HG03571 (cell line): ENCODE measurements at regions not wholly inside any gene's neighbourhood (a gene's known extent, or its start where the extent isn't known, plus 50 kb on each side); places are given as distances from the start of the nearest gene placed in this dataset.

ENCODE experiments used
- ATAC-seq: cut with Tn5 transposase; IDR thresholded peaks from one replicate; pipeline ENCODE4 v1.9.1; 2021; ENCODE audit not compliant: unreplicated experiment

- ATAC-seq, result no peak
Measured at GRCh38 chr16:85288869-85289660, 176.8 kb upstream of the CIBAR2 start.

- ATAC-seq, result no peak
Measured at GRCh38 chr16:85289760-85290625, 177.7 kb upstream of the CIBAR2 start.

DNA sequence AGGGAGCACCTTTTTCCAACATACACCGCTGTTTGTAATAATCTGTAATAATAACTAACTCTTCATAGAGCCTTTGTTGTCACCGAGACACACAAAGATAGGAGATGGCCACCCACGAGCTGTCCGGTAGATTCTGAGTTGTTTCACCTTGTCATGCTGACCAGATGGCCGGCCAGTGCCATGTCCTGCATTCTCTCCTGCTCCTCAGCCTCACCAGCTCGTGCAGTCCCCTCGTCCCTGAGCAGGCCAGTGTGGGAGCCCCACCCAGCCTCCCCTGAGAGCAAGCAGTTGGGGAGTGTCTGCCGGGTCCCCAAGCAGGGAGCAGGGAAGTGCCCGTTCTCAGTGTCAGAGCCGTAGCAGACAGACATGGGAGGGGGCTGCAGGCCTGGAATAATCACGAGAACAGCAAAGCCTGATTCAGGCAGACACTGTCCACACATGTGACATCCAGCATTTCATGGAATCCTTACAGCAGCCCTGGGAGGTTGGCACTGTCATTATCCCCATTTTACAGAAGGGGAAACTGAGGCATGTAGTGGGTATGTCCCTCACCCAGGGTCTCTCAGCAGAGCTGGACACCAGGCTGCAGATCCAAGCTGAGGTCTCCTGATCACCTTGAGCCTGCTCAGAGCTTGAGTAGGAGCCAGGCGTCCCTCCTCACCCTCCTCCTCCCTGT is 178.5 kb upstream of the CIBAR2 start:
- ATAC-seq, result no peak

DNA sequence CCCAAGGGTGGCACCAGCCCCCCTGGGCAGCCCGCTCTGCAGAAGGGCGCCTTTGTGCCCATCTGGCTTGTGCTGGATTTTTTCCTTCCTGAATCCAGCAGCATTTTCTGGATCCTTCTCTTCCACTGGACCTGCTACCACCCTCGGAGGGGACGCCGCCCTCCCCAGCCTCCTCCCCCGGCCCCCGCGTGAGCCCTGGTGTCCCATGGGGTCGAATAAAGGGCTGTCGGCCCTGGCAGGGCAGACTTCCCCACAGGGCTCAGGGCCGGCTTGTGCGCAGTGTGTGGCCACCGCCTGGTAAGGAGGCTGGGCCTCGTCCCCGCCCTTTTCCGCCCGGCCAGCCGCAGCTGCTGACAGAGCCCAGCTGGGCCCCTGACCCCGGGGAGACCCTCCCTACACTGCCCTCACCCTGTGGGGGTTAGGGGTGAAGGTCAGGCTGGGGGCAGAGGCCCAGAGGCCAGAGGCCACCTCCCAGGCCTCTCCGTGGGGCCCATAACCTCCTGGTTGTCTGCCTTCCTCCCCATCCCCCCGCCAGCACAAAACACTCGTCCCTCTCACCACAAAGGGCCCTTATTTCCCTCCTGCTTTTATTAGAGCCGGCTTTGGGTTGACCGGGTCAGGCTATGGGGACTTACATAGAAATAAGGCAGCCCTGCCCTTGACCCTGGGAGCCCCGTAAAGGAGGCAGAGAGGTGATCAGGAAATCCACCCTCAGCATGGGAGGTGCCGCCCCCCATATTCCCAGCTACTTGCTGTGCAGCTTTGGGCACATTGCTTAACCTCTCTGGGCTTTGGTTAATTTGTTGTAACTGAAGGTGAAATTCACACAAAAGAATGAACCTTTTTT is 179.3 kb upstream of the CIBAR2 start:
- ATAC-seq, result no peak

DNA sequence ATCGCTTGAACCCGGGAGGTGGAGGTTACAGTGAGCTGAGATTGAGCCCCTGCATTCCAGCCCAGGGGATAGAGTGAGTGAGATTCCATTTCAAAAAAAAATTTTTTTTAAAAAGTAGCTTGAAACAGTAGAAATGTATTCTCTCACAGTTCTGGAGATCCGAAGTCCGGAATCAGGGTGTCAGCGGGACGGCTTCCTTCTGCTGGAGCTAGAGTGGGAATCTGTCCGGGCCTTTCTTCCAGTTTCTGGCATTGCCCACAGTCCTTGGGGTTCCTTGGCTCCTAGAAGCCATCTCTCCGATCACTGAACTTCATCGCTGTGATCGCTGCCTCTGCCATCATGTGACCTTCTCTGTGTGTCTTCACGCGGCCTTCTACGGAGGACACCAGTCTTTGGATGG is 181.2 kb upstream of the CIBAR2 start:
- no peak for ATAC-seq

- ATAC-seq, result no peak
Measured at GRCh38 chr16:85293904-85294642, 181.8 kb upstream of the CIBAR2 start.

- no peak for ATAC-seq
Measured at GRCh38 chr16:85294810-85295508, 182.7 kb upstream of the CIBAR2 start.

GRCh38 chr16:85296859-85297660 is 184.8 kb upstream of the CIBAR2 start:
- no peak for ATAC-seq

DNA sequence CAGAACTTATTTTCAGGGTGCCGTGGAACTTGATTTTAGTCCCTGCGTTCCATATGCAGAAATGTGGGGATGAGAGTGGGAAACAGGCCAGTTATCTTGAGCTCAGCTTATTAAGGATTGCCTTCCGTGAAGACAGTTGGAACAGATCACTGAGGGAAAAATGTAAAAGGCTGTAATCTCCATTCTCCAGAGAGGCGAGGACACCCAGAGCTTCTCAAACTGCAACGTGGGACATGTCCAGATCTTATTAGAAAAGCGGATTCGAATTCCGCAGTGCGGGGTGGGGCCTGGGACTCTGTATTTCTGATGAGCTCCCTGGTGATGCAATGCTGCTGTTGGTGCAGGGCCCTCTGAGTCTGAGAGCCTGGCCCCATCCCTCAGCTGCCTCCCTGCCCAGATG is 185.6 kb upstream of the CIBAR2 start:
- ATAC-seq, result no peak

DNA sequence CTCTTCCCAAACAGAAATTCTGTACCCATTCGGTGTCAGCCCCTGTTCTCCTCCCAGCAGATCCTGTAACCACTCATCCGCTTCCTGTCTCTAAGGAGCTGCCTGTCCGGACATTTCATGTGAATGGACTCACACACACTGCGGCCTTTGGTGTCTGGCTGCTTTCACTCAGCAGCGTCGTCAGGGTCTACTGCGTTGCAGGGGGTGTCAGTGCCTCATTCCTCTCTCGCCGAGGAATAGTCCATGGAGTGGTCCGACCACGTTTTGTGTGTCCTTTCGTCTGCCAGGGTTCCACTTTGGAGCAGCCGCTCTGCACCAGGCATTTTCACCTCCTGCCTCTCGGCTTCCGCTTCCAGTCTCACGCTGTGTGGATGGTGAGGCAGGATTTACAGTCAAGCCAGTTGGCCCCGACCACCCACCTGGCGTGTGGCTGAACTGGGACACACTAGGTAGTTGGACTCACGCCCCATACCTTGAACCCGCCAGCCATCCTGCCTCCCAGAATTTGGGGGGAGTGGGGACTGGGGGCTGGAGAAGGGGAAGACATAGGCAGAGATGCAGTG is 188.2 kb upstream of the CIBAR2 start:
- no peak for ATAC-seq

- ATAC-seq, result no peak
Measured at GRCh38 chr16:85301231-85301630, 189.0 kb upstream of the CIBAR2 start.

DNA sequence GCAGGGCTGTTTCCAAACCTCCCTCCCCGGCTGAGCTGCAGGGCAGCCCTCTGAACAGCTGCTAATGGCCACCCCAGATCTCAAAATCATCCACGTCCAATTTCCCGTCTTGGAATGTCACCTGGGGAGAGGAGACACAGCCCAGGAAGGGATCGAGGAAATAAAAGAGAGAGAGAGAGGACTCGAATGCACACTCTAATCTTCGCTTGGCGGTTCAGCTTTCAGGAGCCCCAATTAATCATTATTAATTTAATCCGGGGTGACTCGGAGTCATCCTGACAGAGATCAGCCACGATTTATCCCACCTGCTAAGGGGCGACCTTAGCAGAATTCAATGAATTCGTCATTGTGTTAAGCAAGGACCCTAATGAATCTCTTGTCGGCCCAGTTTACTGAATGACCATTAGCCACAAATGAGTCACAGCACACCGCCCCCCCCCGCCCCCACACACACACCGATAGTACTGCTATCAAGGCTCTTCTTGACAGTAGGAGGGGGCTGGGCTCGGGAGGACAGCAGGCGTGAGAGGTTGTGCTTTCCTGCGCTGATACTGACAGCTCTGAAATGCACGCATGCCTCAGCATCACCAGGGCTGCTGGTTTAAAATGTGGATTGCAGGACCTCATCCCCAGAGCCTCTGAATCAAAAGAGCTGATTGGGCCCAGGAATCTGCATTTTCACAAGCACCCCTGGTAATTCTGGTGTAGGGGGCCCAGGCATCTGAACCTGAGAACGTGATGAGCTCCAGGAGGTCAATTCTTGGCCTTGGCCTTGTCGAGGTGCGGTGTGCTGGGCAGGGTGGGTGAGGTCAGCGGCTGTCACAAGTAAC is 190.0 kb upstream of the CIBAR2 start:
- ATAC-seq, result no peak

GRCh38 chr16:85302848-85303353 is 190.6 kb upstream of the CIBAR2 start:
- no peak for ATAC-seq

DNA sequence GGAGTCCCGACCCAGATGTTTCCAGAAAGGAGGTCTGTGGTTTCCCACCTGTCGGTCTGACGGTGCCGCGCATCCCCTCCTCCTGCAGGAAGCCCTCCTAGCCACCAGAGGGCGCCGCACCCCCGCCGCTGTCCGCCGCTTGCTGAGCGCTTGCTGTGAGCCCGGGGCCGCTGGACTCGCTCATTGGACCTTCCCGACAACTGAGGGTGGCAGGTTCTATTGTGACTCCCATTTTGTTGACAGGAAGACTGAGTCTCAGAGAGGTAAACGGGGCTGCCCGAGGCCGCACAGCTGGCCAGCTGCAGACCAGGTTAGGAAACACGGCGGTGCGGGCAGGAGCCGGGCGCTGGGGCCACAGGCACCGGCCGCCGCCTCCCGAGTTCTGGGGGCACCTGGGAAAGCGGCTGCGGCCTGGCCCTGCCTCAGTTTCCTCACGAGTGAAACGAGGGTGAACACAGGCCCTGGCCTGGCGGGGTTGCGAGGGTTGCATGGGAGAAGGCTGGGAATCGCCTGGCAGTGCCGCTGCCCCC is 191.1 kb upstream of the CIBAR2 start:
- ATAC-seq, result no peak

DNA sequence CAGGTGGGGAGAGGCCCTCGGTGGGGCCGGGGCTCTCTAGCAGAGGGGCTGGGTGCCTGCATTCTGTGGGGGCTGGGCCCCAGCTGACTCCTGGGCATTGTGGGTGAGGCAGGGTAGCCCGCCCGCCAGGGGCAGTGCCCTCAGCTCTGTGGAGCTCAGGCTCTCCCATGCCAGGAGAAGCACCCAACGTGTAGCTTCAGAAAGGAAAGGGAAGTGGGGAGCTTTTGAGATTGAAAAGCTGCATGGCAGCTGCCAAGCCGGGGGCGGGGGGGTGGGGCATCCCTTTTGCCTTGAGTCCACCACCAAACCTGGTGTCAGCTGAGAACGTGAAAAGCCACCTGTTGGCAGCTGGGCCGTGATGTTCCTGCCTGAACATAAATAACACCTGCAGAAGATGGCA is 192.1 kb upstream of the CIBAR2 start:
- no peak for ATAC-seq

- ATAC-seq, result peak; percentile 72
Measured at GRCh38 chr16:85306071-85306792, 194.0 kb upstream of the CIBAR2 start.
